ENCODE measurements at regions not wholly inside any gene's neighbourhood (a gene's known extent, or its start where the extent isn't known, plus 50 kb on each side); places are given as distances from the start of the nearest gene placed in this dataset.
A peak's percentile ranks its signal among the peaks of the same experiment; 100 is the strongest.

DNA sequence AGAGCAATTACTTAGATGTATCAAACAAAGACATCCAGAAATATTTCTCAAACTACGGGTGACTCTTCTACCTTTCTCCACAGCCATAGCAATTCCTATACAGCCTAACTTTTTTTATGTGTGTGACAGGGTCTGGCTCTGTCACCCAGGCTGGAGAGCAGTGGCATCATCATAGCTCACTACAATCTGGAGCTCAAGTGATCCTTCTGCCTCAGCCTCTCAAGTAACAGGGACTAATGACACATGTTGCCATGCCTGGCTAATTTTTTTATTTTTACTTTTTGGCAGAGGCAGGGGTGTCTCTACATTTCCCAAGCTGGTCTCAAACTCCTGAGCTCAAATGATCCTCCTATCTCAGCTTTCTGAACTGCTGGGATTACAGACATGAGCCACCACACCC is 328.9 kb upstream of the NT5C1B start:
- DNase-seq (ENCODE audit: low read depth), result no peak
- no peak for TF ChIP-seq CTCF (conservative IDR thresholded peaks at IDR 0.05; ENCODE audit: low read depth, low read length)

GRCh38 chr2:18915227-18915626 is 325.9 kb upstream of the NT5C1B start:
- DNase-seq (ENCODE audit: low read depth), result no peak
- TF ChIP-seq CTCF (conservative IDR thresholded peaks at IDR 0.05; ENCODE audit: low read depth, low read length), result no peak
- no peak overlapping the region for H3K4me3 ChIP-seq (ENCODE audit: low read length)

More for the DNA sequence above, 328.9 kb upstream of the NT5C1B start:
- no peak overlapping the region for H3K4me3 ChIP-seq (ENCODE audit: low read length)

DNA sequence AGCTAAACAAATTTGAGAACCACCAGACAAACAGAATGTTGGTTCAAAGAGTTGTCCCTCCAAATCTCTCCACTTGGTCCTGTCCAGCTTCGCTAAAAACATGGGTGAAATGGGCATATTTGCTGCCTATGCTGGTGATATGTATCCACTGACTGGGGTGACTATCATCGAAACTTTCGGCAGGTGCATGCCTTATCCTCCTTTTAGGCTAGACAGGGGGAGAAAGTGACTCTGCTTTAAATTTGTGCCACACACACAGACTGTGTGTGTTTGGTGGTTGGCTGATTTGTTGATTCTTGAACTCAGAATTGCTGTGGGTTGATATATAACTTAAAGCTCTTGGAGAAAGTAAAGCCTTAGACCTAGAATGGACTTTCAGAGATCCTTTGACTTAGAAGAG is 324.1 kb upstream of the NT5C1B start:
- no peak overlapping the region for H3K4me3 ChIP-seq (ENCODE audit: low read length)
- DNase-seq (ENCODE audit: low read depth), result no peak
- no peak for TF ChIP-seq CTCF (conservative IDR thresholded peaks at IDR 0.05; ENCODE audit: low read depth, low read length)

GRCh38 chr2:18912225-18912888 is 323.0 kb upstream of the NT5C1B start:
- no peak for TF ChIP-seq CTCF (conservative IDR thresholded peaks at IDR 0.05; ENCODE audit: low read depth, low read length)
- no peak for DNase-seq (ENCODE audit: low read depth)
- H3K4me3 ChIP-seq (ENCODE audit: low read length), result no peak overlapping the region

- DNase-seq (ENCODE audit: low read depth), result no peak
- no peak for TF ChIP-seq CTCF (conservative IDR thresholded peaks at IDR 0.05; ENCODE audit: low read depth, low read length)
- H3K4me3 ChIP-seq (ENCODE audit: low read length), result no peak overlapping the region
These were observed 322.0 kb upstream of the NT5C1B start for GRCh38 chr2:18911416-18911815.

GRCh38 chr2:18910843-18911242 is 321.5 kb upstream of the NT5C1B start:
- peak; percentile 75 for DNase-seq (ENCODE audit: low read depth)
- H3K4me3 ChIP-seq (ENCODE audit: low read length), result no peak overlapping the region
- TF ChIP-seq CTCF (conservative IDR thresholded peaks at IDR 0.05; ENCODE audit: low read depth, low read length), result no peak

- DNase-seq (ENCODE audit: low read depth), result no peak
- no peak overlapping the region for H3K4me3 ChIP-seq (ENCODE audit: low read length)
- no peak for TF ChIP-seq CTCF (conservative IDR thresholded peaks at IDR 0.05; ENCODE audit: low read depth, low read length)
These were observed 318.6 kb upstream of the NT5C1B start for GRCh38 chr2:18907937-18908336.

All from retinal pigment epithelial cell (primary cell).